Left ventricle myocardium inferior (tissue), 1 donor: ENCODE measurements at regions not wholly inside any gene's neighbourhood (a gene's known extent, or its start where the extent isn't known, plus 50 kb on each side); places are given as distances from the start of the nearest gene placed in this dataset.

Source experiments
- DNase-seq: peaks from one replicate; pipeline ENCODE4 v3.0.0-alpha.2; 2020
- H3K27ac ChIP-seq: fragments of 200-600 bp; replicated peaks from 2 replicates; pipeline ENCODE4 v1.8.0; 2021
- H3K27me3 ChIP-seq: fragments of 200-600 bp; 2 replicates; pipeline ENCODE4 v1.8.0; 2021; ENCODE audit warnings: low read depth
- H3K36me3 ChIP-seq: fragments of 200-600 bp; 2 replicates; pipeline ENCODE4 v1.8.0; 2021
- H3K4me1 ChIP-seq: fragments of 200-600 bp; 2 replicates; pipeline ENCODE4 v1.8.0; 2021
- H3K4me3 ChIP-seq: fragments of 200-600 bp; 2 replicates; pipeline ENCODE4 v1.8.0; 2021; ENCODE audit warnings: mild to moderate bottlenecking, moderate library complexity
- H3K9me3 ChIP-seq: fragments of 200-600 bp; replicated peaks from 2 replicates; pipeline ENCODE4 v1.8.0; 2021
- CTCF ChIP-seq: fragments of 200-600 bp; IDR thresholded peaks from 2 replicates; pipeline ENCODE4 v1.8.0; 2021; ENCODE audit warnings: antibody characterized with exemption, mild to moderate bottlenecking, borderline replicate concordance
- intact Hi-C: fragments of 100-400 bp; cut with micrococcal nuclease; formaldehyde crosslinking; loops from one replicate; pipeline ENCODE4 v1.11.0; 2022
- donor health status: DM: no; HTN: yes; CAD: no; lungs with severe emphysema.

DNA sequence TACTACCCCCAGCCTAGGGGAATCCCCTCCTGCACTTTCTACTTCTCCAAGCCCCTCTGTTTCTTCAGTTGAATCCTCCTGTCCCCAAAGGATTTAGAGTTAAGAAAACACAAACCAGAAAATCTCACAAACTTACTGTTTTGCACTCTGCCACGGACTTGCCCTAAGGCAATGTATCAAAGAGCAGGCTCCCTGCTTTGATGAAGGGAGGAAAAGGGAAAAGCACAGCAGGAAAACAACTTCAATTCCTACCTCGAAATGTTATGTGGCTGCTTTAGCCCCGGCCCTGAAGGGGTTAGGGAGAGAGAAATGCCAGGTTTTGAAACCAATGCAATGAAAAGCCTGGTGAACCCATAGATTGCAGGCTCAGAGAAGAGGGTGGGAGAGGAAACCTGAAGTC is 254.7 kb downstream of the MAN2A1 start:
- Histone ChIP-seq H3K36me3 (no peaks in the 10 kb centered on the region), H3K27ac (no peak overlapping the region), H3K4me1 (no peaks in the 10 kb centered on the region), H3K4me3 (no peak overlapping the region), H3K9me3 (peaks cover 14% of the 10 kb centered on the region), H3K27me3 (peaks cover 74% of the 10 kb centered on the region)
- intact Hi-C loops, result no loop called here
- no peak for TF ChIP-seq CTCF
- no peak for DNase-seq

GRCh38 chr5:109945097-109945678 is 255.5 kb downstream of the MAN2A1 start:
- no peak for TF ChIP-seq CTCF
- H3K27me3 ChIP-seq, result peaks cover 69% of the 10 kb centered on the region
- peaks cover 7% of the 10 kb centered on the region for H3K9me3 ChIP-seq
- DNase-seq, result no peak
- H3K36me3 ChIP-seq, result no peaks in the 10 kb centered on the region
- H3K27ac ChIP-seq, result no peak overlapping the region
- intact Hi-C loops, result no loop called here
- H3K4me1 ChIP-seq, result no peaks in the 10 kb centered on the region
- H3K4me3 ChIP-seq, result no peak overlapping the region

- intact Hi-C loops, result no loop called here
- Histone ChIP-seq H3K4me1 (no peaks in the 10 kb centered on the region), H3K36me3 (no peaks in the 10 kb centered on the region), H3K27ac (no peak overlapping the region), H3K9me3 (no peaks in the 10 kb centered on the region), H3K27me3 (peaks cover 64% of the 10 kb centered on the region), H3K4me3 (no peak overlapping the region)
- no peak for TF ChIP-seq CTCF
- DNase-seq, result no peak
Observed at GRCh38 chr5:109945723-109946480, 256.2 kb downstream of the MAN2A1 start.

DNA sequence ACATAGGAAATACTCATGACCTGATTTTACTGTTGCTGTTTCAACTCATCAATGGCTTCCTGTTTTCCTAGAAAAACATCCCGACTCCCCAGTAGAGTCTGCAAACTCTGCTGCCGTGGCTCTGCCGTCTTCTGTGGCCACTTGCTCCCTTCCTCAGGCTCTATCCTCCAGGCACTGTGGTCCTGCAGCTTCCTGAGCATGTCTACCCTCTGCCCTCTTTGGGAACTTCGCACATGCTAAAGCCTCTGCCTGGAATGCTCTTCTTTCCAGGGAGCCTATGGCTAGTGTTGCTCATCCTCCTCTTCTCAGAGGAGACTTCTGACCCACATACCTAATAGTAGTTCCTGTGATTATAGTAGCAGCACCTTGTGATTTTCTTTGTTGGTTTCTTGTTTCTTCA is 256.9 kb downstream of the MAN2A1 start:
- Histone ChIP-seq H3K4me3 (no peak overlapping the region), H3K27ac (no peak overlapping the region), H3K9me3 (no peaks in the 10 kb centered on the region), H3K4me1 (no peaks in the 10 kb centered on the region), H3K36me3 (no peaks in the 10 kb centered on the region), H3K27me3 (peaks cover 58% of the 10 kb centered on the region)
- TF ChIP-seq CTCF, result no peak
- DNase-seq, result no peak
- intact Hi-C loops, result no loop called here

DNA sequence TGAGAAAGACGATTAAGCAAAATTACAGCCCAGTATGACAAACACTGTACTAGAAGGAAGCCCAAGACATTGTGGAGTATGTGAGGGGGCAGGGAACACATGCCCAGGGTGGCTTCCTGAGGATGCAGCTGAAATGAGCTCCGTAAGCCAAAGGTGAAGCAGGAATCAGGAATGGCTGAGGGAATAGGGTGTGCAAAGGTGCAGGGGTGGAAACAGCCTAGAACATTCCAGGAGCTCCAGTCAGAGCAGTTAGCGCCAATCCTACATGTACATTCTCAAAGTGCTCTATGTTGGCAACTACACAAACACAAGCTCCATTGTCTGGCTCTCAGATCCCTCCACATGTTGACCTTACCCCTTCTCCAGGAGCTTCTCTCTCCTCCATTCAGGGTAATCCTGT is 257.9 kb downstream of the MAN2A1 start:
- no peaks in the 10 kb centered on the region for H3K36me3 ChIP-seq
- H3K4me1 ChIP-seq, result no peaks in the 10 kb centered on the region
- no peak overlapping the region for H3K27ac ChIP-seq
- peaks cover 49% of the 10 kb centered on the region for H3K27me3 ChIP-seq
- no peak for DNase-seq
- H3K4me3 ChIP-seq, result no peak overlapping the region
- intact Hi-C loops, result no loop called here
- TF ChIP-seq CTCF, result no peak
- no peaks in the 10 kb centered on the region for H3K9me3 ChIP-seq
